T follicular helper cell (primary cell): ENCODE measurements at regions not wholly inside any gene's neighbourhood (a gene's known extent, or its start where the extent isn't known, plus 50 kb on each side); places are given as distances from the start of the nearest gene placed in this dataset.

Source experiments
- DNase-seq: peaks from one replicate; pipeline ENCODE4 v3.0.0-alpha.2; 2020; ENCODE audit warnings: low read depth

- no peak for DNase-seq
Measured at GRCh38 chr6:152905551-152906299, 77.1 kb downstream of the FBXO5 start.

DNA sequence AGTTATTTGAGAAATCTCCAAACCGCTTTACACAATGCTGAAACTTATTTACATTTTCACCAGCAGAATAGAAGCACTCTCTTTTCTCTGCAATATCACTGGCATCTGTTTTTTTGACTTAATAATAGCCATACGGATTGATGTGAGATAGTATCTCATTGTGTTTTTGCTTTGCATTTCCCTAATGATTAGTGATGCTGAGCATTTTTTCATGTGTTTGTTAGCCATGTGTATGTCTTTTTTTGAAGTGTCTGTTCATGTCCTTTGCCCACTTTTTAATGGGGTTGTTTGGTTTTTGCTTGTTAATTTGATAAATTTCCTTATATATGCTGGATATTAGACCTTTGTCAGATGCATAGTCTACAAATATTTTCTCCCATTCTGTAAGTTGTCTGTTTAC, 73.6 kb downstream of the FBXO5 start:
- no peak for DNase-seq

DNA sequence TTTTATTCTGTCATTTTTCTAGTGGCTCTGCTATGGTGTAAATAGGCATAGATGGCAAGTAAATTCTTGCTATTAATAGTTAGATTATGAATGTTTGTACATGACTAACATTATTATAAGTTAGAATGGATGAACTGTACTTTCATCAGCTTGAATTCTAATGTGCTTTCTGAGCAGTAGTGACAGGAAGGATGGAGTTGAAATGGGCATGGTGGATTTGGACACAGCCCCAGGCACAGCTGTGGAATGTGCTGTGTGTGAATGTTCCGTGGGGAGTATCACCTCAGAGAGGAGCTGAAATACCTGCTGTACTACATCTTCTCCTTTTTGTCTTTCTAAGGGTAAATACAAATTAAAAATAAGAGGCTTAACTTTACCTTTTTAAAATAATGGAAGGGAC, 66.8 kb downstream of the FBXO5 start:
- DNase-seq, result no peak

- no peak for DNase-seq
Measured at GRCh38 chr6:152918991-152919390, 63.9 kb downstream of the FBXO5 start.

DNA sequence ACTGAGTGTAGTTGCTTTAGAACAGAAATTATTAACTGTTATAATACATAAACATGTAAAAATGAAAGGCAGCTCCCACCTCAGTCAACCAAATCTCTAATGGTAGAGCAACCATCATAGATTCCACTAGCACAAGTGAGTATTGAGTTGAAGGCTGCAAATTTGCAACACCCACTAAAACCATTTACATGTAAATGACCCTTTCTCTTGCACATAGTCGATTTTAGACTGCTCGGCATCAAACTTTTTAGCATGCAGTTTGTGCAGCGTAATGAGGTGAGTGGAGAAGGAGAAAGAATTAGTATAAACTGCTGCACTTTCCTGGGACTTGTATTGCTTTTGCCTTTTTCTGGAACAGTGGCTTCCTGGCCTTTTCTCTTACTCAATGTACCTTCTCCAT, 62.8 kb downstream of the FBXO5 start:
- DNase-seq, result no peak
